ENCODE measurements at regions not wholly inside any gene's neighbourhood (a gene's known extent, or its start where the extent isn't known, plus 50 kb on each side); places are given as distances from the start of the nearest gene placed in this dataset.

DNA sequence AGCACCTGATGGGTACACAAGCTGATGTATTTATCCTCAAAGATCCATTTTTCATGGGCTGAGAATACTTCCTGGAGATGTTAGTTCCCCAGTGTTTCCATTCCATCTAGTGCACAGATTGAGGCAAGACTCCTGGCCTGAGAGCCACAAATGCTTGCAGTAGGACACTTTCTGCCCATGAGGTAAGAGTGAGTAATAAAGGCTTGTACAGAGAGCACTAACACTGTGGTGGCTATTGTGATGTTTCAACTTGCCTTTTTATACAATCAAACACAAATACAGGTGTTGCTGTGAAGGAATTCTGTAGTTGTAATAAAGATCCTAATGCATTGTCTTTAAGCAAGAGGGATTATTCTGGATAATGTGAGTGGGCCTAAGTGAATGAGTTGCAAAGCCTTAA is 186.1 kb upstream of the ADAMTS5 start:
- TF ChIP-seq, protein P1, sequence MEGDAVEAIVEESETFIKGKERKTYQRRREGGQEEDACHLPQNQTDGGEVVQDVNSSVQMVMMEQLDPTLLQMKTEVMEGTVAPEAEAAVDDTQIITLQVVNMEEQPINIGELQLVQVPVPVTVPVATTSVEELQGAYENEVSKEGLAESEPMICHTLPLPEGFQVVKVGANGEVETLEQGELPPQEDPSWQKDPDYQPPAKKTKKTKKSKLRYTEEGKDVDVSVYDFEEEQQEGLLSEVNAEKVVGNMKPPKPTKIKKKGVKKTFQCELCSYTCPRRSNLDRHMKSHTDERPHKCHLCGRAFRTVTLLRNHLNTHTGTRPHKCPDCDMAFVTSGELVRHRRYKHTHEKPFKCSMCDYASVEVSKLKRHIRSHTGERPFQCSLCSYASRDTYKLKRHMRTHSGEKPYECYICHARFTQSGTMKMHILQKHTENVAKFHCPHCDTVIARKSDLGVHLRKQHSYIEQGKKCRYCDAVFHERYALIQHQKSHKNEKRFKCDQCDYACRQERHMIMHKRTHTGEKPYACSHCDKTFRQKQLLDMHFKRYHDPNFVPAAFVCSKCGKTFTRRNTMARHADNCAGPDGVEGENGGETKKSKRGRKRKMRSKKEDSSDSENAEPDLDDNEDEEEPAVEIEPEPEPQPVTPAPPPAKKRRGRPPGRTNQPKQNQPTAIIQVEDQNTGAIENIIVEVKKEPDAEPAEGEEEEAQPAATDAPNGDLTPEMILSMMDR (IDR thresholded peaks at IDR 0.05) = no peak
- no peak for TF ChIP-seq POLR2A (IDR thresholded peaks at IDR 0.05)
- TF ChIP-seq POLR2AphosphoS5 (IDR thresholded peaks at IDR 0.05; ENCODE audit: insufficient read depth in 1 of 2, low read depth in 1 of 2) = no peak

Data from vagina (tissue), 2 donors.